ENCODE measurements at regions not wholly inside any gene's neighbourhood (a gene's known extent, or its start where the extent isn't known, plus 50 kb on each side); places are given as distances from the start of the nearest gene placed in this dataset.

- H3K4me3 ChIP-seq (ENCODE audit: low read depth, low read length) = no peak overlapping the region
- TF ChIP-seq CTCF (IDR thresholded peaks at IDR 0.05; ENCODE audit: low read depth, low read length) = no peak
- in situ Hi-C loops (cut with HindIII; ENCODE audit: low sequenced_read_pairs) = no loop called here
- no peak for DNase-seq (ENCODE audit: low read depth, low spot score)
Observed at GRCh38 chr4:179584101-179584500, 2141.9 kb upstream of the AGA start.

GRCh38 chr4:179585761-179586160, 2143.5 kb upstream of the AGA start:
- TF ChIP-seq CTCF (IDR thresholded peaks at IDR 0.05; ENCODE audit: low read depth, low read length) = no peak

GRCh38 chr4:179586460-179586859, 2144.2 kb upstream of the AGA start:
- in situ Hi-C loops (cut with HindIII; ENCODE audit: low sequenced_read_pairs) = no loop called here
- TF ChIP-seq CTCF (IDR thresholded peaks at IDR 0.05; ENCODE audit: low read depth, low read length) = no peak
- peak; percentile 16 for DNase-seq (ENCODE audit: low read depth, low spot score)
- H3K4me3 ChIP-seq (ENCODE audit: low read depth, low read length) = no peak overlapping the region

More at GRCh38 chr4:179585761-179586160, 2143.5 kb upstream of the AGA start:
- no peak for DNase-seq (ENCODE audit: low read depth, low spot score)
- H3K4me3 ChIP-seq (ENCODE audit: low read depth, low read length) = no peak overlapping the region
- in situ Hi-C loops (cut with HindIII; ENCODE audit: low sequenced_read_pairs) = no loop called here

GRCh38 chr4:179595671-179596410, 2153.6 kb upstream of the AGA start:
- DNase-seq (ENCODE audit: low read depth, low spot score) = peak; percentile 93
- in situ Hi-C loops (cut with HindIII; ENCODE audit: low sequenced_read_pairs) = no loop called here
- H3K4me3 ChIP-seq (ENCODE audit: low read depth, low read length) = no peak overlapping the region
- no peak for TF ChIP-seq CTCF (IDR thresholded peaks at IDR 0.05; ENCODE audit: low read depth, low read length)

GRCh38 chr4:179596621-179597020, 2154.4 kb upstream of the AGA start:
- in situ Hi-C loops (cut with HindIII; ENCODE audit: low sequenced_read_pairs) = no loop called here
- no peak overlapping the region for H3K4me3 ChIP-seq (ENCODE audit: low read depth, low read length)
- peak; percentile 20 for DNase-seq (ENCODE audit: low read depth, low spot score)
- TF ChIP-seq CTCF (IDR thresholded peaks at IDR 0.05; ENCODE audit: low read depth, low read length) = no peak

GRCh38 chr4:179597301-179597700, 2155.1 kb upstream of the AGA start:
- no peak for TF ChIP-seq CTCF (IDR thresholded peaks at IDR 0.05; ENCODE audit: low read depth, low read length)
- in situ Hi-C loops (cut with HindIII; ENCODE audit: low sequenced_read_pairs) = no loop called here
- H3K4me3 ChIP-seq (ENCODE audit: low read depth, low read length) = no peak overlapping the region
- no peak for DNase-seq (ENCODE audit: low read depth, low spot score)

Measured in astrocyte of the spinal cord (primary cell).